ENCODE measurements at regions not wholly inside any gene's neighbourhood (a gene's known extent, or its start where the extent isn't known, plus 50 kb on each side); places are given as distances from the start of the nearest gene placed in this dataset.

DNA sequence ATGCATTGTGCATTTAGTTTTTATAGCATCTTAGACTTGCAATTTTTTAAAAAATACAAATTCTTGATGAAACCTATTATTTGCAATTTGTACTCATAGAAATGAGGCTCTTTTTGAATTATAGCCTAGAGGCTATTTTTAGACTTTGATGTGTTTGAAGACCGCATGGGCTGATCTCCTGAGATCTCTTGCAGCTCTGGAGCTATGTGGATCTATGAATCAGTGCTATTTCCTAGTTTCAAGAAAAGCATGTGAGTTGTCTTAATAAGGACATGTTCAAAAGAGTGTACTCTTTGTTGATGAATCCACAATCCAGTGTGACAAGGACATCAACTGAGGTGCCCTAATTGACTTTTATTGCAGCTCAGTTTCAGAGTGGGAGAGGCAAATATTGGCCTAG, 620.5 kb downstream of the ETS1 start:
- Histone ChIP-seq H3K4me1 (ENCODE audit: low read length) (no peaks in the 10 kb centered on the region), H4K20me1 (ENCODE audit: insufficient read depth, low read length) (no peaks in the 10 kb centered on the region), H3K27ac (ENCODE audit: low read length) (no peak overlapping the region), H3K9me3 (ENCODE audit: insufficient read depth, low read length) (no peaks in the 10 kb centered on the region), H3K4me3 (ENCODE audit: low read length) (no peak overlapping the region), H2AFZ (ENCODE audit: low read depth, low read length) (no peak overlapping the region), H3K27me3 (ENCODE audit: low read depth, low read length) (no peaks in the 10 kb centered on the region), H3K4me2 (ENCODE audit: low read length) (no peak overlapping the region), H3K9ac (ENCODE audit: low read length) (no peak overlapping the region), H3K79me2 (ENCODE audit: low read length) (no peaks in the 10 kb centered on the region), H3K36me3 (replicated peaks; ENCODE audit: low read depth, low read length) (no peaks in the 10 kb centered on the region)
- TF ChIP-seq, protein P1, sequence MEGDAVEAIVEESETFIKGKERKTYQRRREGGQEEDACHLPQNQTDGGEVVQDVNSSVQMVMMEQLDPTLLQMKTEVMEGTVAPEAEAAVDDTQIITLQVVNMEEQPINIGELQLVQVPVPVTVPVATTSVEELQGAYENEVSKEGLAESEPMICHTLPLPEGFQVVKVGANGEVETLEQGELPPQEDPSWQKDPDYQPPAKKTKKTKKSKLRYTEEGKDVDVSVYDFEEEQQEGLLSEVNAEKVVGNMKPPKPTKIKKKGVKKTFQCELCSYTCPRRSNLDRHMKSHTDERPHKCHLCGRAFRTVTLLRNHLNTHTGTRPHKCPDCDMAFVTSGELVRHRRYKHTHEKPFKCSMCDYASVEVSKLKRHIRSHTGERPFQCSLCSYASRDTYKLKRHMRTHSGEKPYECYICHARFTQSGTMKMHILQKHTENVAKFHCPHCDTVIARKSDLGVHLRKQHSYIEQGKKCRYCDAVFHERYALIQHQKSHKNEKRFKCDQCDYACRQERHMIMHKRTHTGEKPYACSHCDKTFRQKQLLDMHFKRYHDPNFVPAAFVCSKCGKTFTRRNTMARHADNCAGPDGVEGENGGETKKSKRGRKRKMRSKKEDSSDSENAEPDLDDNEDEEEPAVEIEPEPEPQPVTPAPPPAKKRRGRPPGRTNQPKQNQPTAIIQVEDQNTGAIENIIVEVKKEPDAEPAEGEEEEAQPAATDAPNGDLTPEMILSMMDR (IDR thresholded peaks at IDR 0.05; ENCODE audit: low read depth, low read length) = no peak

DNA sequence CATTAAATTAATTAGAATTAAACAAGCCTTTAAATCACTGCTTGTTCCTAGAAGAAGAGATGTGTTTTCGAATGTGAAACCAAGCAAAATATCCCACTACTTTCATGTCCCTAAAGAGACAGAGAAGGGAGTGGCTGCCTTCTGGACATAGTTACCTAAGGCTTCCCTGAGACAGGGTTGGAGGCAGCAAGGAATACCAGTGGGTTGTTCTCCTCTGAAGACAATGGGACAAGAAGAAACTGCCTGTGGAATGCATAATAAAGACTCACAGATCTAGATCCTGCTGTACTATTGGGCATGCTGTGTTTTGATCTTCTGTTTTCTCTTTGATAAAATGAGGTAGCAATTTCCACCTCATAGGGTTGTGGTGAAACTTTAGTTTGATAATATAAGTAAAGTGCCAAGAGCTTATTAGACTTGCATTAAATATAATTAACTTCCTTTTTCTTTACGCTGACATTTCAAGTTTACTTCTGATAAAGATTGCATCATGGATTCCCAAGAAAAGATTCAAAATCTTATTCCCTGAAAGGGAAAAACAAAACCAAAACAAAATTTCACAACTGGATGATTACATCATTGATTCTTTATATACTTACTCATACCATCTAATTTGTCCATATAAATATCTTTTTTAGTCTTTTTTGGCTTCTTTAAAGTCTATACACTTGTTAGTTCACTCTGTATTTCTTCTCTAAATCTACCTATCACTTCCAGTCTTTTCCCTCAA, 621.3 kb downstream of the ETS1 start:
- Histone ChIP-seq H3K9me3 (ENCODE audit: insufficient read depth, low read length) (no peaks in the 10 kb centered on the region), H3K27ac (ENCODE audit: low read length) (no peak overlapping the region), H2AFZ (ENCODE audit: low read depth, low read length) (no peak overlapping the region), H3K4me2 (ENCODE audit: low read length) (no peak overlapping the region), H3K36me3 (replicated peaks; ENCODE audit: low read depth, low read length) (no peaks in the 10 kb centered on the region), H3K9ac (ENCODE audit: low read length) (no peak overlapping the region), H3K4me3 (ENCODE audit: low read length) (no peak overlapping the region), H3K27me3 (ENCODE audit: low read depth, low read length) (no peaks in the 10 kb centered on the region), H4K20me1 (ENCODE audit: insufficient read depth, low read length) (no peaks in the 10 kb centered on the region), H3K4me1 (ENCODE audit: low read length) (no peaks in the 10 kb centered on the region), H3K79me2 (ENCODE audit: low read length) (no peaks in the 10 kb centered on the region)
- TF ChIP-seq EZH2phosphoT487 (IDR thresholded peaks at IDR 0.05; ENCODE audit: low read depth) = no peak
- TF ChIP-seq, protein P1 (IDR thresholded peaks at IDR 0.05; ENCODE audit: low read depth, low read length) = no peak

DNA sequence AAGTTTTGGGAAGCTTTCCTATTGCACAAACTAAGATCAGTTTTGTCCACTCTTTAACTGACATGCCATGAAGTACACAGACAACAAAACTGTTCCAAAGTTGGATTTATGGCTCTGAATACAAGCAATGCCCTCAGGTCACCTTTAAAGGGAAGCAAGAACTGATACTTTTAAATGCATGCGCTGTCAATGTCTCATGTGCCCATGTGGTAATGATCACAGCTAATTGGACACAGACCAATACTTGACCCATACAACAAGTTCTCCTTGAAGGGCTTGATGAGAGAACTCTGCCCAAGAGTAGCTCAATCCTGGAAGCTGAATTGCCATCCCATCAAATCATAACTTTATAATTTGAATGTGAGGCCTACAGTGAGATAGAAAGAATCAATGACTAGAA, 624.9 kb downstream of the ETS1 start:
- TF ChIP-seq, protein P1 (IDR thresholded peaks at IDR 0.05; ENCODE audit: low read depth, low read length) = no peak
- TF ChIP-seq EZH2phosphoT487 (IDR thresholded peaks at IDR 0.05; ENCODE audit: low read depth) = no peak
- Histone ChIP-seq H3K4me3 (ENCODE audit: low read length) (no peak overlapping the region), H3K4me2 (ENCODE audit: low read length) (no peak overlapping the region), H3K9me3 (ENCODE audit: insufficient read depth, low read length) (no peaks in the 10 kb centered on the region), H3K4me1 (ENCODE audit: low read length) (no peaks in the 10 kb centered on the region), H3K36me3 (replicated peaks; ENCODE audit: low read depth, low read length) (no peaks in the 10 kb centered on the region), H3K27ac (ENCODE audit: low read length) (no peak overlapping the region), H3K9ac (ENCODE audit: low read length) (no peak overlapping the region), H3K27me3 (ENCODE audit: low read depth, low read length) (no peaks in the 10 kb centered on the region), H2AFZ (ENCODE audit: low read depth, low read length) (no peak overlapping the region), H3K79me2 (ENCODE audit: low read length) (no peaks in the 10 kb centered on the region), H4K20me1 (ENCODE audit: insufficient read depth, low read length) (no peaks in the 10 kb centered on the region)

DNA sequence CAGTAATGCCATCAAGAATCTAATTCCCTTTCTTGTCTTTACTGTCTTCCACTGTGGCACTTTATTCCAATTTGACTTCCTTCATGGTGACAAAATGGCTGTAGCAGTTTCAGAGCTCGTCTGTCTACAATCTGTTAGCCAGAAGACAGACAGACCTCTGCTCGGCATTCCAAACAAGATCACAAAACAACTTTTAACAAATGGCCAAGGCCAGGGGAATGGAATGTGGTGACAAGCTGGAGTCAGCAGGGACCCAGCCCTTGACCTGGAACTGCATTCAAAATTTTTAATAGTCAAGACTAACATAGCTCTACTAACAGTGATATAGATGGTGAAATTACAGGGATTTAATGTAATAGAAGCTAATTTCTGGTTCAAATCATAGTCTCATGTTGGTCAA, 637.2 kb downstream of the ETS1 start:
- H3K79me2 ChIP-seq (ENCODE audit: low read length) = no peaks in the 10 kb centered on the region
- TF ChIP-seq EZH2phosphoT487 (IDR thresholded peaks at IDR 0.05; ENCODE audit: low read depth) = no peak
- TF ChIP-seq, protein P1 (IDR thresholded peaks at IDR 0.05; ENCODE audit: low read depth, low read length) = no peak
- no peak overlapping the region for H2AFZ ChIP-seq (ENCODE audit: low read depth, low read length)
- no peaks in the 10 kb centered on the region for H3K36me3 ChIP-seq (replicated peaks; ENCODE audit: low read depth, low read length)
- no peaks in the 10 kb centered on the region for H4K20me1 ChIP-seq (ENCODE audit: insufficient read depth, low read length)
- H3K27ac ChIP-seq (ENCODE audit: low read length) = no peak overlapping the region
- H3K9ac ChIP-seq (ENCODE audit: low read length) = no peak overlapping the region
- H3K4me1 ChIP-seq (ENCODE audit: low read length) = no peaks in the 10 kb centered on the region
- no peaks in the 10 kb centered on the region for H3K9me3 ChIP-seq (ENCODE audit: insufficient read depth, low read length)
- H3K4me2 ChIP-seq (ENCODE audit: low read length) = no peak overlapping the region
- no peak overlapping the region for H3K4me3 ChIP-seq (ENCODE audit: low read length)
- 0 out of 2 replicates have a peak, but pooled peaks cover 2% of the 10 kb centered on the region for H3K27me3 ChIP-seq (ENCODE audit: low read depth, low read length)

All from OCI-LY3 (cell line).